ENCODE measurements at regions not wholly inside any gene's neighbourhood (a gene's known extent, or its start where the extent isn't known, plus 50 kb on each side); places are given as distances from the start of the nearest gene placed in this dataset.

GRCh38 chr13:80452279-80452678, 111.4 kb upstream of the SPRY2 start:
- Histone ChIP-seq H3K4me3 (ENCODE audit: low read depth, low read length) (no peak overlapping the region), H3K27me3 (replicated peaks) (no peaks in the 10 kb centered on the region), H3K27ac (no peak overlapping the region), H3K36me3 (replicated peaks) (no peaks in the 10 kb centered on the region)
- no peak for DNase-seq
- TF ChIP-seq, protein P1, sequence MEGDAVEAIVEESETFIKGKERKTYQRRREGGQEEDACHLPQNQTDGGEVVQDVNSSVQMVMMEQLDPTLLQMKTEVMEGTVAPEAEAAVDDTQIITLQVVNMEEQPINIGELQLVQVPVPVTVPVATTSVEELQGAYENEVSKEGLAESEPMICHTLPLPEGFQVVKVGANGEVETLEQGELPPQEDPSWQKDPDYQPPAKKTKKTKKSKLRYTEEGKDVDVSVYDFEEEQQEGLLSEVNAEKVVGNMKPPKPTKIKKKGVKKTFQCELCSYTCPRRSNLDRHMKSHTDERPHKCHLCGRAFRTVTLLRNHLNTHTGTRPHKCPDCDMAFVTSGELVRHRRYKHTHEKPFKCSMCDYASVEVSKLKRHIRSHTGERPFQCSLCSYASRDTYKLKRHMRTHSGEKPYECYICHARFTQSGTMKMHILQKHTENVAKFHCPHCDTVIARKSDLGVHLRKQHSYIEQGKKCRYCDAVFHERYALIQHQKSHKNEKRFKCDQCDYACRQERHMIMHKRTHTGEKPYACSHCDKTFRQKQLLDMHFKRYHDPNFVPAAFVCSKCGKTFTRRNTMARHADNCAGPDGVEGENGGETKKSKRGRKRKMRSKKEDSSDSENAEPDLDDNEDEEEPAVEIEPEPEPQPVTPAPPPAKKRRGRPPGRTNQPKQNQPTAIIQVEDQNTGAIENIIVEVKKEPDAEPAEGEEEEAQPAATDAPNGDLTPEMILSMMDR (IDR thresholded peaks at IDR 0.05; ENCODE audit: low read depth, low read length, missing control alignments) = no peak
- in situ Hi-C loops (cut with HindIII; ENCODE audit: low pct_ligation_motif_present, low sequenced_read_pairs) = no loop called here

GRCh38 chr13:80451641-80452040, 110.7 kb upstream of the SPRY2 start:
- DNase-seq = no peak
- H3K36me3 ChIP-seq (replicated peaks) = no peaks in the 10 kb centered on the region
- H3K27ac ChIP-seq = no peak overlapping the region
- TF ChIP-seq, protein P1 (IDR thresholded peaks at IDR 0.05; ENCODE audit: low read depth, low read length, missing control alignments) = no peak
- in situ Hi-C loops (cut with HindIII; ENCODE audit: low pct_ligation_motif_present, low sequenced_read_pairs) = no loop called here
- H3K27me3 ChIP-seq (replicated peaks) = no peaks in the 10 kb centered on the region
- H3K4me3 ChIP-seq (ENCODE audit: low read depth, low read length) = no peak overlapping the region

- in situ Hi-C loops (cut with HindIII; ENCODE audit: low pct_ligation_motif_present, low sequenced_read_pairs) = no loop called here
- TF ChIP-seq, protein P1 (IDR thresholded peaks at IDR 0.05; ENCODE audit: low read depth, low read length, missing control alignments) = no peak
Observed at GRCh38 chr13:80450386-80450785, 109.5 kb upstream of the SPRY2 start.

GRCh38 chr13:80448725-80449124, 107.8 kb upstream of the SPRY2 start:
- TF ChIP-seq, protein P1 (IDR thresholded peaks at IDR 0.05; ENCODE audit: low read depth, low read length, missing control alignments) = no peak
- Histone ChIP-seq H3K36me3 (replicated peaks) (no peaks in the 10 kb centered on the region), H3K27me3 (replicated peaks) (no peaks in the 10 kb centered on the region), H3K4me3 (ENCODE audit: low read depth, low read length) (no peak overlapping the region), H3K27ac (no peak overlapping the region)
- no peak for DNase-seq
- in situ Hi-C loops (cut with HindIII; ENCODE audit: low pct_ligation_motif_present, low sequenced_read_pairs) = no loop called here

More at GRCh38 chr13:80450386-80450785, 109.5 kb upstream of the SPRY2 start:
- Histone ChIP-seq H3K4me3 (ENCODE audit: low read depth, low read length) (no peak overlapping the region), H3K36me3 (replicated peaks) (no peaks in the 10 kb centered on the region), H3K27me3 (replicated peaks) (no peaks in the 10 kb centered on the region), H3K27ac (no peak overlapping the region)
- DNase-seq = no peak

DNA sequence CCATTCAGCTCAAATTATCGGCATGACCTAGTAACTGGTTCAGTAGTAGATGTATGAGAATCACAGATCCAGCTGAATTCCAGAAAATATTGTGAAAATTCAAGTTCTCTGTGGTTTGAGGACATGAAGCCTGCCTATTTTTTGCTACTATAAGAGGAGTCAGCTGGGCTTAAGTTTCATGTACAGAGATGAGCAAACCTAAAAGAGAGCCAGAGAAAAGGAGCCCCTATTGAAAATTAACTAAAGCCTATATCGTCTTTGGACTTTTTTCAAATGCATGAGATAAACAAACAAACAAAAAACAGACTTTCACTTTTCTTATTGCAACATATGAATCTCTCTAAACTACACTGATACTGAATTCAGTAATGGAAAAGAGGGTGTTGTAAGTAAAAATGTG, 106.8 kb upstream of the SPRY2 start:
- TF ChIP-seq, protein P1 (IDR thresholded peaks at IDR 0.05; ENCODE audit: low read depth, low read length, missing control alignments) = no peak
- in situ Hi-C loops (cut with HindIII; ENCODE audit: low pct_ligation_motif_present, low sequenced_read_pairs) = no loop called here
- no peaks in the 10 kb centered on the region for H3K36me3 ChIP-seq (replicated peaks)
- H3K4me3 ChIP-seq (ENCODE audit: low read depth, low read length) = no peak overlapping the region
- DNase-seq = no peak
- H3K27me3 ChIP-seq (replicated peaks) = no peaks in the 10 kb centered on the region
- H3K27ac ChIP-seq = no peak overlapping the region

DNA sequence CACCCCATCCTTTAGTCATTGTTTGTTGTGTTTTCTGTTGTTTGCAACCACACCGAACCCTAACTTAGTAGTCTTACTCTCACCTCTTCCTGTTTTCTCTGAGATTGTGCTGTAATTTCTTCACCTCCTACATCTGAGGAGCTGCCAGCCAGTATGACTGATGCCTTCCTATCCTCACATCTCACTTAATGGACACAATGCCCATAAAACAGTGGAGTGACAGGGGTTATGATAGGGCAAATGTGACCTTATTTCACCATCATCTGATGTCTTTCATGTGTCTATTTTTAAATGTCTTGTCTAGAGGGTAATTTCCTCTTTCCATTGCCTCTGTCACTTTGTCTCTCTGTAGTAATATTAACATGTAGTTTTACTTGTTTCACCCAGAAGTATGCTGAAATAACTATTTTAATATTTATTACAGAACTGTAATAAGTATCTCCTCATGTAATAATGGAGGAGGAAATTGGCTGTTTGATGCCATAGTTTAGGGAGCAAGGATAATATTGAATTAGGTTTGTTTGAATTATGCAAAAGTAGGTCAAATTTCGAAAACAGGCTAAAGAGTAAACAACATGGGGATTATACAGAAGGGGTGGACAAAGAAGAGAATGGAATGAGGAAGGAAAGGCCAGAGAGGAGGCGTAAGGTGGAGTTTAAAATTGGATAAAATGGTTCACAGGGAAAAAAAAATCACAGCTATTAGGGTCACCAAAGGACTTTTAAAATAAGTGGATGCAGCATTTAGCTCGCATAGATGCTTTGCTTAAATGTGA, 103.5 kb upstream of the SPRY2 start:
- Histone ChIP-seq H3K36me3 (replicated peaks) (no peaks in the 10 kb centered on the region), H3K27me3 (replicated peaks) (no peaks in the 10 kb centered on the region), H3K27ac (no peak overlapping the region), H3K4me3 (ENCODE audit: low read depth, low read length) (no peak overlapping the region)
- TF ChIP-seq, protein P1 (IDR thresholded peaks at IDR 0.05; ENCODE audit: low read depth, low read length, missing control alignments) = no peak
- in situ Hi-C loops (cut with HindIII; ENCODE audit: low pct_ligation_motif_present, low sequenced_read_pairs) = no loop called here
- DNase-seq = no peak
